ENCODE measurements at regions not wholly inside any gene's neighbourhood (a gene's known extent, or its start where the extent isn't known, plus 50 kb on each side); places are given as distances from the start of the nearest gene placed in this dataset.

- no peak for ATAC-seq
- POLR2A ChIA-PET = no interaction called here
- H3K27ac ChIP-seq (ENCODE audit: low read length) = no peak overlapping the region
These were observed 360.2 kb downstream of the GALC start for GRCh38 chr14:87632796-87633195.

GRCh38 chr14:87630846-87631245, 362.1 kb downstream of the GALC start:
- Histone ChIP-seq H3K27ac (ENCODE audit: low read length) (no peak overlapping the region), H3K9me3 (ENCODE audit: control insufficient read depth, insufficient read depth, low read depth, low read length) (no peaks in the 10 kb centered on the region), H3K36me3 (ENCODE audit: control insufficient read depth, insufficient read depth, low read length) (no peaks in the 10 kb centered on the region), H3K4me3 (ENCODE audit: low read depth in 2 of 2, low read length in 2 of 2) (no peak overlapping the region), H3K4me1 (ENCODE audit: control insufficient read depth, insufficient read depth, low read length) (no peaks in the 10 kb centered on the region), H3K27me3 (ENCODE audit: control insufficient read depth, insufficient read depth, low read length) (no peaks in the 10 kb centered on the region)
- DNase-seq (ENCODE audit: low read depth, low spot score) (no peak), ATAC-seq (no peak)
- in situ Hi-C loops (cut with HindIII; ENCODE audit: low pct_unique_long_range_greater_than_20kb, low sequenced_read_pairs) = no loop called here
- ChIA-PET POLR2A (no interaction called here), CTCF (no interaction called here)
- intact Hi-C loops (cut with micrococcal nuclease; ENCODE audit: unreplicated experiment) = loop anchor here (10.0 kb wide), 1 partner anchor 264 kb away; no protein-coding TSS in a partner anchor
- TF ChIP-seq REST (IDR thresholded peaks at IDR 0.05; ENCODE audit: insufficient read depth in 1 of 2, low read depth in 2 of 2, low read length in 1 of 2) = no peak
- no peak for TF ChIP-seq POLR2AphosphoS5 (IDR thresholded peaks at IDR 0.05; ENCODE audit: low read depth, low read length)
- TF ChIP-seq CTCF (IDR thresholded peaks at IDR 0.05) = no peak
- TF ChIP-seq SIN3A (IDR thresholded peaks at IDR 0.05; ENCODE audit: borderline replicate concordance, insufficient read depth, low read depth, low read length) = no peak
- no peak for TF ChIP-seq TCF7L2 (IDR thresholded peaks at IDR 0.05; ENCODE audit: low read depth, low read length)
- no TSS peak for BruUV-seq (replicated peaks)

More at GRCh38 chr14:87632796-87633195, 360.2 kb downstream of the GALC start:
- H3K4me1 ChIP-seq (ENCODE audit: control insufficient read depth, insufficient read depth, low read length) = no peaks in the 10 kb centered on the region
- no TSS peak for BruUV-seq (replicated peaks)
- in situ Hi-C loops (cut with HindIII; ENCODE audit: low pct_unique_long_range_greater_than_20kb, low sequenced_read_pairs) (no loop called here), intact Hi-C loops (cut with micrococcal nuclease; ENCODE audit: unreplicated experiment) (loop anchor here (10.0 kb wide), 1 partner anchor 262 kb away; no protein-coding TSS in a partner anchor)
- no peak overlapping the region for H3K4me3 ChIP-seq (ENCODE audit: low read depth in 2 of 2, low read length in 2 of 2)
- no peak for DNase-seq (ENCODE audit: low read depth, low spot score)
- H3K27me3 ChIP-seq (ENCODE audit: control insufficient read depth, insufficient read depth, low read length) = no peaks in the 10 kb centered on the region
- no peaks in the 10 kb centered on the region for H3K36me3 ChIP-seq (ENCODE audit: control insufficient read depth, insufficient read depth, low read length)
- no peaks in the 10 kb centered on the region for H3K9me3 ChIP-seq (ENCODE audit: control insufficient read depth, insufficient read depth, low read depth, low read length)
- TF ChIP-seq CTCF (IDR thresholded peaks at IDR 0.05) (no peak), SIN3A (IDR thresholded peaks at IDR 0.05; ENCODE audit: borderline replicate concordance, insufficient read depth, low read depth, low read length) (no peak), REST (IDR thresholded peaks at IDR 0.05; ENCODE audit: insufficient read depth in 1 of 2, low read depth in 2 of 2, low read length in 1 of 2) (no peak), POLR2AphosphoS5 (IDR thresholded peaks at IDR 0.05; ENCODE audit: low read depth, low read length) (no peak), TCF7L2 (IDR thresholded peaks at IDR 0.05; ENCODE audit: low read depth, low read length) (no peak)
- CTCF ChIA-PET = no interaction called here

Measured in Panc1 (cell line).